Neural progenitor cell (in vitro differentiated cells): ENCODE measurements at regions not wholly inside any gene's neighbourhood (a gene's known extent, or its start where the extent isn't known, plus 50 kb on each side); places are given as distances from the start of the nearest gene placed in this dataset.

Experiments
- DNase-seq: peaks from one replicate; pipeline ENCODE4 v3.0.0-alpha.2; 2016; ENCODE audit warnings: low spot score
- H2AFZ ChIP-seq: fragments of 200-600 bp; sonication (generic); replicated peaks from 2 replicates; pipeline ENCODE4 v1.6.1; 2016; ENCODE audit warnings: antibody characterized with exemption
- H3F3A ChIP-seq: fragments of 200-600 bp; sonication (generic); 2 replicates; pipeline ENCODE4 v1.6.1; 2016; ENCODE audit warnings: antibody characterized with exemption, low read depth
- H3K27ac ChIP-seq: fragments of 200-600 bp; sonication (generic); 2 replicates; pipeline ENCODE4 v1.5.1; 2016; ENCODE audit warnings: mild to moderate bottlenecking
- H3K27me3 ChIP-seq: fragments of 200-600 bp; sonication (generic); 2 replicates; pipeline ENCODE4 v1.6.1; 2016; ENCODE audit warnings: mild to moderate bottlenecking, moderate library complexity
- H3K36me3 ChIP-seq: fragments of 200-600 bp; sonication (generic); 2 replicates; pipeline ENCODE4 v1.5.1; 2016
- H3K4me1 ChIP-seq: fragments of 200-600 bp; sonication (generic); 2 replicates; pipeline ENCODE4 v1.6.1; 2016; ENCODE audit warnings: mixed run types
- H3K4me2 ChIP-seq: fragments of 200-600 bp; sonication (generic); 2 replicates; pipeline ENCODE4 v1.6.1; 2016
- H3K4me3 ChIP-seq: fragments of 200-600 bp; sonication (generic); 2 replicates; pipeline ENCODE4 v1.5.1; 2016
- H3K79me2 ChIP-seq: fragments of 200-600 bp; sonication (generic); 2 replicates; pipeline ENCODE4 v1.6.1; 2016; ENCODE audit warnings: low read depth
- H3K9ac ChIP-seq: fragments of 200-600 bp; sonication (generic); 2 replicates; pipeline ENCODE4 v1.6.1; 2016
- H3K9me3 ChIP-seq: fragments of 200-600 bp; sonication (generic); 2 replicates; pipeline ENCODE4 v1.5.1; 2016; ENCODE audit warnings: low read depth
- H4K20me1 ChIP-seq: fragments of 200-600 bp; sonication (generic); 2 replicates; pipeline ENCODE4 v1.6.1; 2016; ENCODE audit warnings: low read depth
- H3K27ac Mint-ChIP-seq: 3 replicates; pipeline ENCODE4 v1.8.0; 2021; ENCODE audit warnings: mixed read lengths
- H3K27me3 Mint-ChIP-seq: 2 replicates; pipeline ENCODE4 v1.8.0; 2022; ENCODE audit warnings: low read depth, mild to moderate bottlenecking, inconsistent platforms, moderate library complexity, mixed read lengths; ENCODE audit not compliant: insufficient read depth
- H3K36me3 Mint-ChIP-seq: 3 replicates; pipeline ENCODE4 v1.8.0; 2021; ENCODE audit warnings: mixed read lengths
- H3K4me1 Mint-ChIP-seq: 3 replicates; pipeline ENCODE4 v1.8.0; 2021; ENCODE audit warnings: mixed read lengths
- H3K4me3 Mint-ChIP-seq: 3 replicates; pipeline ENCODE4 v1.8.0; 2021; ENCODE audit warnings: mild to moderate bottlenecking, moderate library complexity, mixed read lengths
- H3K9me3 Mint-ChIP-seq: 3 replicates; pipeline ENCODE4 v1.8.0; 2020; ENCODE audit warnings: mixed read lengths
- EZH2 ChIP-seq: fragments of 200-600 bp; sonication (generic); IDR thresholded peaks from 2 replicates; pipeline ENCODE4 v1.6.1; 2017; ENCODE audit warnings: antibody characterized with exemption, mild to moderate bottlenecking, moderate library complexity
- EZH2phosphoT487 ChIP-seq: fragments of 200-600 bp; sonication (generic); IDR thresholded peaks from 2 replicates; pipeline ENCODE4 v1.6.1; 2017; ENCODE audit warnings: antibody characterized with exemption
- TF ChIP-seq, protein P1 (sequence below): fragments of 200-600 bp; sonication (generic); IDR thresholded peaks from 2 replicates; pipeline ENCODE4 v1.5.1; 2017; ENCODE audit warnings: antibody characterized with exemption, mild to moderate bottlenecking

DNA sequence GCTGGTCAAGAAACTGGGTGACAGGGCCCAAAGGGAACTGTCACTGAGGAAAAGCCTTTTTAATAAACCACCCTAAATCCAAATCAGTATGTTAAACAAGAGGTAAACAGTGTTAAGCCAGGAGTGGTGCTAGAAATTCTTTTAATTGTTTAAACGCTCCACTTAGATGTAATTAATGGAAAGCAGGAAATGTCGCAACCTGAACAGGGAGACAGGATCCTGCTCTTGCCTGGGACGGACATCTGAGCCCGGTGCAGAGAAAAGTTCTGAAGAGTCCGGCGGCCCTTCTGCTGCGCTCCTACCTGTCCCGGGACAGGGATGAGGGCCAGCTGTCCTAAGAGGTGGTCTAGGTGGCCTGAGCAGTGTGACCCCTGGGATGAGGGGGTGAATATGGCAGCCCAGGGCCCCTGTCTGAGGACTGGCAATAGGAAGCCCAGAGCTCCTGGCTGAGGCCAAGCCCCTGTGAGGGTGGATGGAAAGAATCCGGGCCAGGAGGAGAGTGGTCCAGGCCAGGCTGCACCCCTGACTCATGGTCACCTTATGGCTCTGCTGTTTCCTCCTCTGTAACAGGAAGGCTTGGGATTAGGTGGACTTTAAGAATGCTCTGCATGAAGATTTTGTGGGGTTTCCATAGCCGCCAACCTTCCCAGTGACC is 112.8 kb upstream of the GJB6 start:
- no peak overlapping the region for H3K27ac Mint-ChIP-seq
- no peaks in the 10 kb centered on the region for H3K9me3 Mint-ChIP-seq
- Histone ChIP-seq H3K36me3 (no peaks in the 10 kb centered on the region), H3K4me2 (no peak overlapping the region), H3K79me2 (no peaks in the 10 kb centered on the region), H3K4me1 (peaks cover 10% of the 10 kb centered on the region), H2AFZ (peak overlapping the region; percentile 65), H3K4me3 (no peak overlapping the region), H3K27ac (no peak overlapping the region), H3K27me3 (no peaks in the 10 kb centered on the region), H3K9me3 (no peaks in the 10 kb centered on the region), H3F3A (peaks cover 10% of the 10 kb centered on the region), H3K9ac (no peak overlapping the region), H4K20me1 (no peaks in the 10 kb centered on the region)
- no peaks in the 10 kb centered on the region for H3K36me3 Mint-ChIP-seq
- peaks cover 5% of the 10 kb centered on the region for H3K4me1 Mint-ChIP-seq
- peaks cover 5% of the 10 kb centered on the region for H3K27me3 Mint-ChIP-seq
- no peak overlapping the region for H3K4me3 Mint-ChIP-seq
- no peak for TF ChIP-seq EZH2phosphoT487
- TF ChIP-seq EZH2, result no peak
- no peak for DNase-seq

DNA sequence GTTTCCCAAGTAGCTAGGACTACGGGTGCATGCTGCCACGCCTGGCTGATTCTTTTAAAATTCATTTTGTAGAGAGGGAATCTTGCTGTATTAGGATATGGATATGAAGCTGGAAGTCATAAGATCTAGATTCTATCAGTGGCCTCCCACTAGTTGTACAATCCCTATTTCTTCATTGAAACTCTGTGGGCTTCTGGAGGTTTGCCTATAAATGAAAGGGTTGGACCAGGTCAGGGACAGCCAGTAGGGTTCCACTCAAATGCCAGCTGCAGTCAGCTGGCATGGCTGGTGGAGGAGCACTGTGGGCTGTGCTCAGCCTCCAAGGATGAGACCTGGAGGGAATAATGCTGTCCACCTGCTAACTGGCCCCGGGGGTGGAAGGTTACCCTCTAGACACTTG is 110.2 kb upstream of the GJB6 start:
- no peaks in the 10 kb centered on the region for H3K9me3 Mint-ChIP-seq
- no peaks in the 10 kb centered on the region for H4K20me1 ChIP-seq
- no peak overlapping the region for H3K27ac ChIP-seq
- peaks cover 4% of the 10 kb centered on the region for H3K4me1 ChIP-seq
- no peak overlapping the region for H3K4me3 Mint-ChIP-seq
- no peak overlapping the region for H2AFZ ChIP-seq
- H3F3A ChIP-seq, result no peaks in the 10 kb centered on the region
- H3K36me3 ChIP-seq, result no peaks in the 10 kb centered on the region
- no peaks in the 10 kb centered on the region for H3K79me2 ChIP-seq
- H3K9ac ChIP-seq, result no peak overlapping the region
- H3K4me2 ChIP-seq, result no peak overlapping the region
- H3K9me3 ChIP-seq, result no peaks in the 10 kb centered on the region
- H3K4me1 Mint-ChIP-seq, result no peaks in the 10 kb centered on the region
- H3K27ac Mint-ChIP-seq, result no peak overlapping the region
- peaks cover 5% of the 10 kb centered on the region for H3K27me3 Mint-ChIP-seq
- no peak overlapping the region for H3K4me3 ChIP-seq
- DNase-seq, result no peak
- no peaks in the 10 kb centered on the region for H3K36me3 Mint-ChIP-seq
- no peaks in the 10 kb centered on the region for H3K27me3 ChIP-seq
- no peak for TF ChIP-seq EZH2phosphoT487

DNA sequence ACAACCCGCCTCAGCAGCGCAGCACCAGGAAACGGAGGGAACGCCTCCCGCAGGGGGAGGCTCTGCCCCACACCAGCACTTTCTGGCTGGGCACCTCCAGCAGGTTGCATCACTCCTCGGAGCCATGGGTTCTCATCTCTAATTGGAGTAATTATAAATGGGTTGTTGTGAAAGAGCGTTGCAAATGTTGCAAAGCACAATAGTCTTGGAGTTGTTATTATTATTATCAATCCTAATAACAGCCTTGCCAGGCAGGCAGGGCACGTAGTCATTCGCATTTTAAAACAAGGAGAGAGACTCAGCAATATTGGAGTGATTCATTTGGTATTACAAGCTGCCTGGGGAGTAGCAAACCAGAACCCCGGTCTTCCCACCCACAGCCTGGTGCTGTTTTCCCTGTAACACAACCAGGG is 108.6 kb upstream of the GJB6 start:
- H3K4me1 Mint-ChIP-seq, result no peaks in the 10 kb centered on the region
- peaks cover 9% of the 10 kb centered on the region for H3K27me3 Mint-ChIP-seq
- H3F3A ChIP-seq, result no peaks in the 10 kb centered on the region
- H3K36me3 Mint-ChIP-seq, result no peaks in the 10 kb centered on the region
- no peak overlapping the region for H3K4me3 ChIP-seq
- no peaks in the 10 kb centered on the region for H3K79me2 ChIP-seq
- H3K4me2 ChIP-seq, result no peak overlapping the region
- H3K27ac Mint-ChIP-seq, result no peak overlapping the region
- H3K27me3 ChIP-seq, result no peaks in the 10 kb centered on the region
- peaks cover 3% of the 10 kb centered on the region for H3K4me1 ChIP-seq
- H3K4me3 Mint-ChIP-seq, result no peak overlapping the region
- H4K20me1 ChIP-seq, result no peaks in the 10 kb centered on the region
- peak overlapping the region; percentile 44 for H2AFZ ChIP-seq
- H3K36me3 ChIP-seq, result no peaks in the 10 kb centered on the region
- no peaks in the 10 kb centered on the region for H3K9me3 ChIP-seq
- H3K9me3 Mint-ChIP-seq, result no peaks in the 10 kb centered on the region
- no peak for TF ChIP-seq EZH2phosphoT487
- TF ChIP-seq, protein P1, sequence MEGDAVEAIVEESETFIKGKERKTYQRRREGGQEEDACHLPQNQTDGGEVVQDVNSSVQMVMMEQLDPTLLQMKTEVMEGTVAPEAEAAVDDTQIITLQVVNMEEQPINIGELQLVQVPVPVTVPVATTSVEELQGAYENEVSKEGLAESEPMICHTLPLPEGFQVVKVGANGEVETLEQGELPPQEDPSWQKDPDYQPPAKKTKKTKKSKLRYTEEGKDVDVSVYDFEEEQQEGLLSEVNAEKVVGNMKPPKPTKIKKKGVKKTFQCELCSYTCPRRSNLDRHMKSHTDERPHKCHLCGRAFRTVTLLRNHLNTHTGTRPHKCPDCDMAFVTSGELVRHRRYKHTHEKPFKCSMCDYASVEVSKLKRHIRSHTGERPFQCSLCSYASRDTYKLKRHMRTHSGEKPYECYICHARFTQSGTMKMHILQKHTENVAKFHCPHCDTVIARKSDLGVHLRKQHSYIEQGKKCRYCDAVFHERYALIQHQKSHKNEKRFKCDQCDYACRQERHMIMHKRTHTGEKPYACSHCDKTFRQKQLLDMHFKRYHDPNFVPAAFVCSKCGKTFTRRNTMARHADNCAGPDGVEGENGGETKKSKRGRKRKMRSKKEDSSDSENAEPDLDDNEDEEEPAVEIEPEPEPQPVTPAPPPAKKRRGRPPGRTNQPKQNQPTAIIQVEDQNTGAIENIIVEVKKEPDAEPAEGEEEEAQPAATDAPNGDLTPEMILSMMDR, result no peak
- no peak for TF ChIP-seq EZH2
- no peak overlapping the region for H3K27ac ChIP-seq
- DNase-seq, result no peak
- no peak overlapping the region for H3K9ac ChIP-seq

DNA sequence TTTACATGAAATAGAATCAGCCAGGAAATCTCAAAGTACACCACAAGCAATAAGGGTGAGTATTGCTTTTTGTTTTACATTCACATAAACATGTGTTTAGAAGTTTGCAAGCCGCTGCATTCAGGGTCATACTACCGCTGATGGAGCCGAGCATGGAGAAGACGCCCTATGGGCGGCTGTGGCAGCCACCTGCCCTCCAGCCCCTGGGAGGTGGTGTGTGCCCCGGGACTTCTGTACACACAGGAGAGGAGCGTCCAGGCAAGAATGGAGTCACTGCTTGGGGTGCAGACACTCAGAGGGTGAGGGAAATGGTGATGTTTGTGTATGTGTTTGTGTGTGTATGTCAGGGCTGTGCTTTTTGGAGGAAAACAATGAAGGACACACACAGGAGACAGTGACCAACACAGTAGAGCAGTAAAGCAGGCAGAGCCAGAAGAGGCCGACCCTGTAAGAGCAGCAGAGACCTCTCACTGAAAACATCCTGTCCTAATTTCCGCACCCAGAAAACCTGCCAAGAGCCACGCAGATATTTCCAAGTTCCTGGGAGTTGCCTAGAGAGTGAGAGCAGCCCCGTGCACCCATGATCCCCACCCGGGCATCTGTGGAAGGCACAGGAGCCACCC is 108.1 kb upstream of the GJB6 start:
- Histone ChIP-seq H3K9ac (no peak overlapping the region), H3K27me3 (no peaks in the 10 kb centered on the region), H2AFZ (peak overlapping the region; percentile 44), H3K27ac (no peak overlapping the region), H3F3A (no peaks in the 10 kb centered on the region), H3K4me2 (no peak overlapping the region), H3K4me3 (no peak overlapping the region), H3K9me3 (no peaks in the 10 kb centered on the region), H3K79me2 (no peaks in the 10 kb centered on the region), H3K36me3 (no peaks in the 10 kb centered on the region), H4K20me1 (no peaks in the 10 kb centered on the region), H3K4me1 (no peaks in the 10 kb centered on the region)
- no peaks in the 10 kb centered on the region for H3K4me1 Mint-ChIP-seq
- no peak overlapping the region for H3K4me3 Mint-ChIP-seq
- no peak for DNase-seq
- H3K36me3 Mint-ChIP-seq, result no peaks in the 10 kb centered on the region
- TF ChIP-seq EZH2 (no peak), EZH2phosphoT487 (no peak)
- TF ChIP-seq, protein P1, result no peak
- no peaks in the 10 kb centered on the region for H3K9me3 Mint-ChIP-seq
- no peak overlapping the region for H3K27ac Mint-ChIP-seq
- peaks cover 9% of the 10 kb centered on the region for H3K27me3 Mint-ChIP-seq
